ENCODE measurements at regions not wholly inside any gene's neighbourhood (a gene's known extent, or its start where the extent isn't known, plus 50 kb on each side); places are given as distances from the start of the nearest gene placed in this dataset.

DNA sequence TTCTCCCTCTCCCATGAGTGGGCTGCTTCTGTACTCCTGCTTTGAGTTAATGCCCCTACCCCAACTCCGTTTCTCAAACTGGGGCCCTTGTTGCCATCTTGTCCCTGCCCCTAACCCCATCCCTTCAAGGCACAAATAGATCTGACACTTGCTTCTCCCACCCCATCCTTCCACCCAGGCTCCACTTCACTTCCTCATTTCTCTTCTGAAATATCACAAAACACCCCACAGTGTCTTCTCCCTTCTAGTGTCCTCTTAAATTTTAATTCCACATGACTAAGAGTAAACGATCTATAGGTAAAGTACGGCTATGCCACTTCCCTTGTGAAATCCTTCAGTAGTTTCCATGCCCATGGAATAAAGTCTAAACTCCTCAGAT is 571.6 kb upstream of the NOX3 start:
- DNase-seq = no peak
- Histone ChIP-seq H3K4me3 (no peak overlapping the region), H3K9me3 (ENCODE audit: control insufficient read depth in 4 of 4, insufficient read depth in 3 of 4, low read length in 3 of 4) (peaks cover 0 to 3% (median 2%) of the 10 kb centered on the region in 4 donors), H3K27me3 (ENCODE audit: control insufficient read depth in 3 of 3, insufficient read depth in 3 of 3, low read length in 2 of 3) (no peaks in the 10 kb centered on the region), H3K36me3 (ENCODE audit: control insufficient read depth in 4 of 4, insufficient read depth in 4 of 4, low read length in 4 of 4) (no peaks in the 10 kb centered on the region), H3K9ac (ENCODE audit: insufficient read depth in 1 of 2, low read length in 2 of 2) (no peak overlapping the region), H3K4me1 (ENCODE audit: control insufficient read depth in 5 of 5, insufficient read depth in 5 of 5, low read length in 5 of 5) (peaks cover 0 to 3% (median 0%) of the 10 kb centered on the region in 5 donors), H3K27ac (ENCODE audit: low read depth in 1 of 2, low read length in 1 of 2) (no peak overlapping the region)
- TF ChIP-seq, protein P1, sequence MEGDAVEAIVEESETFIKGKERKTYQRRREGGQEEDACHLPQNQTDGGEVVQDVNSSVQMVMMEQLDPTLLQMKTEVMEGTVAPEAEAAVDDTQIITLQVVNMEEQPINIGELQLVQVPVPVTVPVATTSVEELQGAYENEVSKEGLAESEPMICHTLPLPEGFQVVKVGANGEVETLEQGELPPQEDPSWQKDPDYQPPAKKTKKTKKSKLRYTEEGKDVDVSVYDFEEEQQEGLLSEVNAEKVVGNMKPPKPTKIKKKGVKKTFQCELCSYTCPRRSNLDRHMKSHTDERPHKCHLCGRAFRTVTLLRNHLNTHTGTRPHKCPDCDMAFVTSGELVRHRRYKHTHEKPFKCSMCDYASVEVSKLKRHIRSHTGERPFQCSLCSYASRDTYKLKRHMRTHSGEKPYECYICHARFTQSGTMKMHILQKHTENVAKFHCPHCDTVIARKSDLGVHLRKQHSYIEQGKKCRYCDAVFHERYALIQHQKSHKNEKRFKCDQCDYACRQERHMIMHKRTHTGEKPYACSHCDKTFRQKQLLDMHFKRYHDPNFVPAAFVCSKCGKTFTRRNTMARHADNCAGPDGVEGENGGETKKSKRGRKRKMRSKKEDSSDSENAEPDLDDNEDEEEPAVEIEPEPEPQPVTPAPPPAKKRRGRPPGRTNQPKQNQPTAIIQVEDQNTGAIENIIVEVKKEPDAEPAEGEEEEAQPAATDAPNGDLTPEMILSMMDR (IDR thresholded peaks at IDR 0.05; ENCODE audit: control extremely low read depth, extremely low read depth) = no peak
- ATAC-seq (ENCODE audit: insufficient read depth, low FRiP score) = no peak
- WGBS, 2 donors = 46 to 70% methylated on average over 3 of the region's 3 CpGs

DNA sequence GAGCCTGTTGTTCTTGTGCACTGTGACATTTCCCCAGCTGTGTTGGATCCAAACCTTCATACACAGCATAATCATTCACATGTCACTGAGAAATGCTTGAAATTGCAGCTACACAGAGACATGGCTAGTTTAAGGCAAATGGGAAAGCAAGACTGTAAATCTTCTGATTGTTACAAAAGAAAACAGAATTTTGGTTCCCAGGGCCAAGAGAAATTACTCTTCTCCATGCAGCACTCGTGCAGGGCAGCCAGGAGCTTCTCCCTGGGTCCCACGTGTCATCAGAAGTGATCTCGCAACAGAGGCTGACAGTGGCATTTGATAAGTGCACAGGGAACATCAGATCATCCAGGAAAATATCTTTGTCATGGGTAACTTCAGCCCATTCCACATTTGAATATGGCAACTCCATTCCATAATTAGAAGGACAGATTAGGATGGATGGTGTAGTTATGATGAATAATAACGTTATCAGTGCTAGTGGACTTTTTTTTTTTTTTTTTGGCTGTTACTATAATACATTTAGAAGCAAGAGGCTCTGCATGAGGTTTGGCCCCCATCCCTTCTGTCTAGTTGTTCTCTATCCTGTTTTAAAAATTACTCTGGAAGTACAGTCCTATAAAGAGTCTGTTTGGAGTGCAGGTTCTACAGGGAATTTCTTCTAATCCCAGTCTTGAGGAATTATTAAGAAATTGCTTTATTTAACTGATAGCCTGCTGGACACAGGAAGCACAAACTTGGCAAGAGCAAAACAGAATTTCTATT is 571.0 kb upstream of the NOX3 start:
- ATAC-seq (ENCODE audit: insufficient read depth, low FRiP score) = no peak
- no peak overlapping the region for H3K27ac ChIP-seq (ENCODE audit: low read depth in 1 of 2, low read length in 1 of 2)

DNA sequence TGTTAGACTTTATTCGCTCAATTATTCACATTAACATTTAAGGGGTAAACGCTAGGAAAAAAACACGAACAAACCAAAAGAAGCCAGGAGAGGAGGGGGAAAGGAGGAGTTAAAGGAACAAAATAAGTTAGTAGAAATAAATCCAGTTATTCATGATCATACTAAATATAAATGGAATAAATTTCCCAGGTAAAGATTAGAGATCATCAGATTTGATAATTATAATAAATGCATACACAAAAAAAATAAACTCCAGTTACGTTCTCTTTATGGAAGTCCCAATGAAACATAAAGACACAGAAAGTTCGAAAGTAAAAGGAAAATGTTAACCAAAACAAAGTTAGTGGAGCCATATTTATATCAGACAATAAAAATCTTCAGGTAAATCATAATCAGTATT is 568.7 kb upstream of the NOX3 start:
- WGBS, 2 donors = 90 to 92% methylated on average over 5 of the region's 5 CpGs
- ATAC-seq (ENCODE audit: insufficient read depth, low FRiP score) = no peak
- DNase-seq = no peak
- Histone ChIP-seq H3K9me3 (ENCODE audit: control insufficient read depth in 4 of 4, insufficient read depth in 3 of 4, low read length in 3 of 4) (peaks cover 0 to 3% (median 2%) of the 10 kb centered on the region in 4 donors), H3K4me1 (ENCODE audit: control insufficient read depth in 5 of 5, insufficient read depth in 5 of 5, low read length in 5 of 5) (peaks cover 0 to 3% (median 0%) of the 10 kb centered on the region in 5 donors), H3K27me3 (ENCODE audit: control insufficient read depth in 3 of 3, insufficient read depth in 3 of 3, low read length in 2 of 3) (no peaks in the 10 kb centered on the region), H3K4me3 (no peak overlapping the region), H3K27ac (ENCODE audit: low read depth in 1 of 2, low read length in 1 of 2) (no peak overlapping the region), H3K36me3 (ENCODE audit: control insufficient read depth in 4 of 4, insufficient read depth in 4 of 4, low read length in 4 of 4) (no peaks in the 10 kb centered on the region), H3K9ac (ENCODE audit: insufficient read depth in 1 of 2, low read length in 2 of 2) (no peak overlapping the region)
- TF ChIP-seq, protein P1 (IDR thresholded peaks at IDR 0.05; ENCODE audit: control extremely low read depth, extremely low read depth) = no peak

More for the DNA sequence above, 571.0 kb upstream of the NOX3 start:
- peak overlapping the region in 1 of 2 donors; percentile 19 for H3K9ac ChIP-seq (ENCODE audit: insufficient read depth in 1 of 2, low read length in 2 of 2)
- H3K9me3 ChIP-seq (ENCODE audit: control insufficient read depth in 4 of 4, insufficient read depth in 3 of 4, low read length in 3 of 4) = peaks cover 0 to 3% (median 2%) of the 10 kb centered on the region in 4 donors
- no peak overlapping the region for H3K4me3 ChIP-seq
- H3K27me3 ChIP-seq (ENCODE audit: control insufficient read depth in 3 of 3, insufficient read depth in 3 of 3, low read length in 2 of 3) = no peaks in the 10 kb centered on the region
- WGBS, 2 donors = 62 to 67% methylated on average over 4 of the region's 4 CpGs
- no peaks in the 10 kb centered on the region for H3K36me3 ChIP-seq (ENCODE audit: control insufficient read depth in 4 of 4, insufficient read depth in 4 of 4, low read length in 4 of 4)
- peak in 1 of 3 donors; percentile 30 for DNase-seq
- TF ChIP-seq, protein P1 (IDR thresholded peaks at IDR 0.05; ENCODE audit: control extremely low read depth, extremely low read depth) = no peak
- H3K4me1 ChIP-seq (ENCODE audit: control insufficient read depth in 5 of 5, insufficient read depth in 5 of 5, low read length in 5 of 5) = peaks cover 0 to 3% (median 0%) of the 10 kb centered on the region in 5 donors
